ENCODE measurements at regions not wholly inside any gene's neighbourhood (a gene's known extent, or its start where the extent isn't known, plus 50 kb on each side); places are given as distances from the start of the nearest gene placed in this dataset.

DNA sequence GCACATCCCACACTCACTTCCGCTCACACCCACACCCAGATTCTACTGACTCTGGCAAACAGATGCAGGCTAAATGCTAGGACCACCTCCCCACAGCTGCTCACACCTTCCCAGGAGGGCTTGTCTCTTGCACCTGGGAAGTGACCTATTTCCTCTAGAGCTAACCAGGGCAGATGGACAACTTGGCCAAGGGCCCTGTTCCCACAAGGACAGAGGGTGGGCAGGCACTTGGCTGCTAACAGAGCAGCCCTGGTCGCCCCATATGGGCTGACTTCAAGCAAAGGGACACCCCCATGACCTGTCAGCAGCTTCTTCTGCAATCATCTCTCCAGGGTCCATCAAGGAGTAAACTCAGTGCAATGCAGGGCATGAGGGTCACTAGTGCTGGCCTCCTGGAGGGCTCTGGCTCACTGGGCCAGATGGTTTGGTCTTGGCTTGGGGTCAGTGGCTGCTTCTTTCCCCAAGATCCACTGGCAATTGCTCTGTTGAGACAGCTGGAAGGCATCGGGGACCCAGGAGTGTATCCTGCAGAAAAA lies 641.5 kb downstream of the PLPP3 start:
- Histone ChIP-seq H3K4me3 (replicated peaks; ENCODE audit: insufficient read depth, low read length) (no peak overlapping the region), H3K27me3 (ENCODE audit: insufficient read depth, poor library complexity, severe bottlenecking) (no peaks in the 10 kb centered on the region), H3K27ac (replicated peaks) (no peak overlapping the region)
- TF ChIP-seq, protein P1, sequence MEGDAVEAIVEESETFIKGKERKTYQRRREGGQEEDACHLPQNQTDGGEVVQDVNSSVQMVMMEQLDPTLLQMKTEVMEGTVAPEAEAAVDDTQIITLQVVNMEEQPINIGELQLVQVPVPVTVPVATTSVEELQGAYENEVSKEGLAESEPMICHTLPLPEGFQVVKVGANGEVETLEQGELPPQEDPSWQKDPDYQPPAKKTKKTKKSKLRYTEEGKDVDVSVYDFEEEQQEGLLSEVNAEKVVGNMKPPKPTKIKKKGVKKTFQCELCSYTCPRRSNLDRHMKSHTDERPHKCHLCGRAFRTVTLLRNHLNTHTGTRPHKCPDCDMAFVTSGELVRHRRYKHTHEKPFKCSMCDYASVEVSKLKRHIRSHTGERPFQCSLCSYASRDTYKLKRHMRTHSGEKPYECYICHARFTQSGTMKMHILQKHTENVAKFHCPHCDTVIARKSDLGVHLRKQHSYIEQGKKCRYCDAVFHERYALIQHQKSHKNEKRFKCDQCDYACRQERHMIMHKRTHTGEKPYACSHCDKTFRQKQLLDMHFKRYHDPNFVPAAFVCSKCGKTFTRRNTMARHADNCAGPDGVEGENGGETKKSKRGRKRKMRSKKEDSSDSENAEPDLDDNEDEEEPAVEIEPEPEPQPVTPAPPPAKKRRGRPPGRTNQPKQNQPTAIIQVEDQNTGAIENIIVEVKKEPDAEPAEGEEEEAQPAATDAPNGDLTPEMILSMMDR (IDR thresholded peaks at IDR 0.05; ENCODE audit: insufficient read depth, low read length): no peak
- TF ChIP-seq GABPA (IDR thresholded peaks at IDR 0.05; ENCODE audit: low read depth): no peak
- no peak for TF ChIP-seq POLR2AphosphoS5 (IDR thresholded peaks at IDR 0.05; ENCODE audit: low read depth)
- TF ChIP-seq SPI1 (IDR thresholded peaks at IDR 0.05; ENCODE audit: borderline replicate concordance, low read depth): no peak
- TF ChIP-seq, protein P2, sequence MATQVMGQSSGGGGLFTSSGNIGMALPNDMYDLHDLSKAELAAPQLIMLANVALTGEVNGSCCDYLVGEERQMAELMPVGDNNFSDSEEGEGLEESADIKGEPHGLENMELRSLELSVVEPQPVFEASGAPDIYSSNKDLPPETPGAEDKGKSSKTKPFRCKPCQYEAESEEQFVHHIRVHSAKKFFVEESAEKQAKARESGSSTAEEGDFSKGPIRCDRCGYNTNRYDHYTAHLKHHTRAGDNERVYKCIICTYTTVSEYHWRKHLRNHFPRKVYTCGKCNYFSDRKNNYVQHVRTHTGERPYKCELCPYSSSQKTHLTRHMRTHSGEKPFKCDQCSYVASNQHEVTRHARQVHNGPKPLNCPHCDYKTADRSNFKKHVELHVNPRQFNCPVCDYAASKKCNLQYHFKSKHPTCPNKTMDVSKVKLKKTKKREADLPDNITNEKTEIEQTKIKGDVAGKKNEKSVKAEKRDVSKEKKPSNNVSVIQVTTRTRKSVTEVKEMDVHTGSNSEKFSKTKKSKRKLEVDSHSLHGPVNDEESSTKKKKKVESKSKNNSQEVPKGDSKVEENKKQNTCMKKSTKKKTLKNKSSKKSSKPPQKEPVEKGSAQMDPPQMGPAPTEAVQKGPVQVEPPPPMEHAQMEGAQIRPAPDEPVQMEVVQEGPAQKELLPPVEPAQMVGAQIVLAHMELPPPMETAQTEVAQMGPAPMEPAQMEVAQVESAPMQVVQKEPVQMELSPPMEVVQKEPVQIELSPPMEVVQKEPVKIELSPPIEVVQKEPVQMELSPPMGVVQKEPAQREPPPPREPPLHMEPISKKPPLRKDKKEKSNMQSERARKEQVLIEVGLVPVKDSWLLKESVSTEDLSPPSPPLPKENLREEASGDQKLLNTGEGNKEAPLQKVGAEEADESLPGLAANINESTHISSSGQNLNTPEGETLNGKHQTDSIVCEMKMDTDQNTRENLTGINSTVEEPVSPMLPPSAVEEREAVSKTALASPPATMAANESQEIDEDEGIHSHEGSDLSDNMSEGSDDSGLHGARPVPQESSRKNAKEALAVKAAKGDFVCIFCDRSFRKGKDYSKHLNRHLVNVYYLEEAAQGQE (IDR thresholded peaks at IDR 0.05; ENCODE audit: insufficient replicate concordance, low read depth): no peak
- no peak for DNase-seq (ENCODE audit: low read depth in 1 of 2, low spot score in 1 of 2)

DNA sequence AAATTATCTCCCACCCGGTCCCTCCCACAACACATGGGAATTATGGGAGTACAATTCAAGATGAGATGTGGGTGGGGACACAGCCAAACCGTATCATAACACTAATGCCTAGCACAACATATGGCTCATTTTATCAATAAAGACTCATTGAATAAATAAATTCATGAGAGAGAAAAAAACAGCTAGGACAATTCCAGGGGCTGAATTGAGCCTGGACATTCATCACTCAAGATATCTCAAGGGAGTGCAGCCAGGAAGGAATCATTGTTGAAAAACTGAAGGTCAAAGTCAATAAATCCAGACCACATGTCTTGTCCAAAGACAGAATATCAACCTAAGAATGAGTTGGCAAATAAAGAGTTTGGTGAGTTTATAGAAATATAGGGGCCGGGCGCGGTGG lies 644.1 kb downstream of the PLPP3 start:
- H3K4me3 ChIP-seq (replicated peaks; ENCODE audit: insufficient read depth, low read length): no peak overlapping the region
- H3K27me3 ChIP-seq (ENCODE audit: insufficient read depth, poor library complexity, severe bottlenecking): no peaks in the 10 kb centered on the region
- TF ChIP-seq, protein P1 (IDR thresholded peaks at IDR 0.05; ENCODE audit: insufficient read depth, low read length): no peak
- TF ChIP-seq, protein P2 (IDR thresholded peaks at IDR 0.05; ENCODE audit: insufficient replicate concordance, low read depth): no peak
- TF ChIP-seq SPI1 (IDR thresholded peaks at IDR 0.05; ENCODE audit: borderline replicate concordance, low read depth) (no peak), GABPA (IDR thresholded peaks at IDR 0.05; ENCODE audit: low read depth) (no peak), POLR2AphosphoS5 (IDR thresholded peaks at IDR 0.05; ENCODE audit: low read depth) (no peak)
- no peak overlapping the region for H3K27ac ChIP-seq (replicated peaks)
- no peak for DNase-seq (ENCODE audit: low read depth in 1 of 2, low spot score in 1 of 2)

DNA sequence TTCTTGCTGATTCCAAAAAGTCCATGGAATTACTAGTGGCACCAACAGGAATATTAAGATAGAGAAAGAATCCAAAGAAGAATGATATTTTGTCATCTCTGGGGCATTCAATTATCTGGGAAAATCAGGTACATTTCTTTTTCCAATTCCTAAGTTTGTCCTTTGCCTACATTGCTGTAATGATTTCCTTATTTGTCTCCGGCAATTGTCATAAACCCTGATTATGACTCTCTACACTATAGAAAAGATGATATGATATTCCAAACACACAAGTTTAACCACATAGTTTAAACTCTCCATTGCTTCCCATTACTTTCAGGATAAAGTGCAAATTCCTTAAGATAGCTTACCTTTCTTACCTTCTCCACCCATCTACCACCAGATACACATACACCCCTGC lies 647.0 kb downstream of the PLPP3 start:
- no peak for TF ChIP-seq POLR2AphosphoS5 (IDR thresholded peaks at IDR 0.05; ENCODE audit: low read depth)
- no peak for TF ChIP-seq SPI1 (IDR thresholded peaks at IDR 0.05; ENCODE audit: borderline replicate concordance, low read depth)
- TF ChIP-seq GABPA (IDR thresholded peaks at IDR 0.05; ENCODE audit: low read depth): no peak
- TF ChIP-seq, protein P2 (IDR thresholded peaks at IDR 0.05; ENCODE audit: insufficient replicate concordance, low read depth): no peak
- TF ChIP-seq, protein P1 (IDR thresholded peaks at IDR 0.05; ENCODE audit: insufficient read depth, low read length): no peak
- no peak for DNase-seq (ENCODE audit: low read depth in 1 of 2, low spot score in 1 of 2)
- Histone ChIP-seq H3K4me3 (replicated peaks; ENCODE audit: insufficient read depth, low read length) (no peak overlapping the region), H3K27ac (replicated peaks) (no peak overlapping the region), H3K27me3 (ENCODE audit: insufficient read depth, poor library complexity, severe bottlenecking) (no peaks in the 10 kb centered on the region)
